Right lobe of liver (tissue), 6 donors: ENCODE measurements at regions not wholly inside any gene's neighbourhood (a gene's known extent, or its start where the extent isn't known, plus 50 kb on each side); places are given as distances from the start of the nearest gene placed in this dataset.

Source experiments
- ATAC-seq, 4 donors: fragments of 200-7000 bp; cut with Tn5 transposase; one replicate each; pipeline ENCODE4 v1.9.1; 2020; ENCODE audit warnings: mild to moderate bottlenecking in 4 of 4, moderate library complexity in 4 of 4
- DNase-seq, 3 donors: peaks; one replicate each; pipeline ENCODE4 v3.0.0-alpha.2; 2020
- H3K27ac ChIP-seq, 3 donors: fragments of 200-600 bp; one replicate each; pipeline ENCODE4 v1.8.0; 2022
- H3K27me3 ChIP-seq, 2 donors: fragments of 200-600 bp; one replicate each; pipeline ENCODE4 v1.8.0; 2022
- H3K36me3 ChIP-seq, 4 donors: fragments of 200-600 bp; sonication (generic) in 1 of 4; one replicate each; pipeline versions ENCODE4 v1.5.1 to v1.8.0; 2017 to 2022; ENCODE audit warnings: control low read depth in 1 of 4
- H3K4me1 ChIP-seq, 4 donors: fragments of 200-600 bp; sonication (generic) in 1 of 4; one replicate each; pipeline versions ENCODE4 v1.5.1 to v1.8.0; 2017 to 2022; ENCODE audit warnings: control low read depth in 1 of 4
- H3K4me3 ChIP-seq, 3 donors: fragments of 200-600 bp; one replicate each; pipeline ENCODE4 v1.8.0; 2022
- H3K9me3 ChIP-seq, 4 donors: fragments of 200-600 bp; sonication (generic) in 1 of 4; one replicate each; pipeline versions ENCODE4 v1.5.1 to v1.8.0; 2017 to 2022; ENCODE audit warnings: control low read depth in 1 of 4
- CTCF ChIP-seq, 4 donors: fragments of 200-600 bp in 3 of 4; fragments of 450-650 bp in 1 of 4; IDR thresholded peaks; one replicate each; pipeline versions ENCODE4 v1.5.1 to v1.8.0; 2016 to 2022; ENCODE audit warnings: antibody characterized with exemption in 4 of 4, mild to moderate bottlenecking in 2 of 4
- POLR2A ChIP-seq: fragments of 450-650 bp; IDR thresholded peaks from one replicate; pipeline ENCODE4 v1.6.1; 2017; ENCODE audit warnings: antibody characterized with exemption, mild to moderate bottlenecking
- WGBS: methylation state at CpG from one replicate; pipeline ENCODE4 v1.1.6; 2018; ENCODE audit warnings: low coverage, low lambda C conversion rate; ENCODE audit not compliant: insufficient coverage; ENCODE audit errors: missing lambda C conversion rate; 5-methylcytosine and 5-hydroxymethylcytosine counted together
- intact Hi-C, 2 donors: fragments of 100-400 bp; cut with DNase I; formaldehyde crosslinking; loops; one replicate each; pipeline versions ENCODE4 v1.11.2 to v1.14.1; 2022
- donor health status: DM: no; HTN: yes; CAD: no.
- donor health status: DM: no; HTN: no; CAD: no.
- donor health status: DM: no; HTN: no; CAD: no.
- donor health status: DM: no; HTN: yes; CAD: no.
- donor health status: DM: no; HTN: yes; CAD: no.

DNA sequence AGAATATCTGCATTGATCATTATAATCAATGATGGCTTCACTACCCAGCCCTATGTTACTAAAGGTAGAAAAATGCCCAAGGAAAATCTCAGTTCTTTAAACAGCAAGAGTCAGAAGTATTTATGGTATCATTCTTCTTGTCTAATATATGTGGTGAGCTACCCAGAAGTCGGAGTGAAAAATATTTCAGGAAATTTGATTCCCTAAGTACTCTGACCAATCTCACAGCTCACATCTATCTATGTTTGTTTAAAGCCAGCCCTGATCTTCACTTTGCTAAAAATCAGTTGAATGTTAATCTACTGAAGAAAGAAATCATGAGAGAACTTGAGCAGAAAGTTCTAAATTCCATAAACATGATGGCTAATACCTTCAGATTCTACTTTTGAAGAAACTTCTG is 522.9 kb upstream of the SLIT2 start:
- H3K36me3 ChIP-seq, result no peaks in the 10 kb centered on the region
- H3K27ac ChIP-seq, result no peak overlapping the region
- H3K27me3 ChIP-seq, result no peaks in the 10 kb centered on the region
- TF ChIP-seq CTCF (IDR thresholded peaks at IDR 0.05) (no peak), POLR2A (no peak)
- H3K9me3 ChIP-seq, result no peaks in the 10 kb centered on the region
- 41% methylated on average over 1 of the region's 1 CpG for WGBS
- intact Hi-C loops, result no loop called here
- no peaks in the 10 kb centered on the region for H3K4me1 ChIP-seq
- DNase-seq, result no peak
- no peak for ATAC-seq
- no peak overlapping the region for H3K4me3 ChIP-seq

DNA sequence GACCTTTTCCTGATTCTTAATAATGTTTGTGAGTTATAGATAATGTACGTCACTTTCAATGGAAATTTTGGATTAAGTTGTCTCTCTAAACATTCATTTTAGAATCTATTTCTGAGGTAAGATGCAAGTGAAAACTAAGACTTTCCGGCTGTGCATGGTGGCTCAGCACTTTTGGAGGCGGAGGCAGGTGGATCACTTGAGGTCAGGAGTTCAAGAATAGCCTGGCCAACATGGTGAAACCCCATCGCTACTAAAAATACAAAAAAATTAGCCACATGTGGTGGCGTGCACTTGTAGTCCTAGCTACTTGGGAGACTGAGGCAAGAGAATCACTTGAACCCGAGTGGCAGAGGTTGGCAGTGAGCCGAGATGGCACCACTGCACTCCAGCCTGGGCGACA is 524.6 kb upstream of the SLIT2 start:
- Histone ChIP-seq H3K27ac (no peak overlapping the region), H3K4me1 (no peaks in the 10 kb centered on the region), H3K36me3 (no peaks in the 10 kb centered on the region), H3K9me3 (no peaks in the 10 kb centered on the region), H3K4me3 (no peak overlapping the region), H3K27me3 (no peaks in the 10 kb centered on the region)
- WGBS, result 68% methylated on average over 7 of the region's 8 CpGs
- TF ChIP-seq CTCF (IDR thresholded peaks at IDR 0.05) (no peak), POLR2A (no peak)
- intact Hi-C loops, result no loop called here
- ATAC-seq (no peak), DNase-seq (no peak)

DNA sequence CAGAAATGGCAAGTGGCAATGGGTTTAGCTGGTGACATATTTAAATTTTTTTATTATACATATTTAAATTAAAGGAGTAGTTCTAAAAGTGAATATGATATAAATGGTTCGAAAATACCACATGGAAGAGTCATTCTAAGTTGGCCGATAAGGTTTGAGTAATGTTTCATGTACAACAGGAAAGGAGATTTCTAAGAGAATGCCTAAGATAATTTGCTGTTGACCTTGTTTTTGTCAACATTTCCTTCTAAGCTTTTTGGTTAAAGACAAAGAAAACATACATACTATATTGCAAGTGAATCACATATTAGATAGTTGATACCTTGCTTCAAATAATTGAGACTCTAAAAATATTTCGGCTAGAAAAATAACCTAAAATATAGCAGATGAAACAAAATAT is 526.6 kb upstream of the SLIT2 start:
- no peaks in the 10 kb centered on the region for H3K36me3 ChIP-seq
- H3K4me1 ChIP-seq, result no peaks in the 10 kb centered on the region
- H3K27ac ChIP-seq, result no peak overlapping the region
- DNase-seq (no peak), ATAC-seq (no peak)
- no peak overlapping the region for H3K4me3 ChIP-seq
- 54% methylated on average over 3 of the region's 3 CpGs for WGBS
- H3K9me3 ChIP-seq, result no peaks in the 10 kb centered on the region
- TF ChIP-seq POLR2A (no peak), CTCF (IDR thresholded peaks at IDR 0.05) (no peak)
- intact Hi-C loops, result no loop called here
- H3K27me3 ChIP-seq, result no peaks in the 10 kb centered on the region

GRCh38 chr4:19722404-19722803 is 529.3 kb upstream of the SLIT2 start:
- no peaks in the 10 kb centered on the region for H3K27me3 ChIP-seq
- TF ChIP-seq CTCF (IDR thresholded peaks at IDR 0.05), result no peak
- TF ChIP-seq POLR2A, result no peak
- H3K4me3 ChIP-seq, result no peak overlapping the region
- no peaks in the 10 kb centered on the region for H3K4me1 ChIP-seq
- no peak for DNase-seq
- intact Hi-C loops, result no loop called here
- no peak overlapping the region for H3K27ac ChIP-seq
- no peak for ATAC-seq
- no peaks in the 10 kb centered on the region for H3K9me3 ChIP-seq
- H3K36me3 ChIP-seq, result no peaks in the 10 kb centered on the region
- WGBS, result 37% methylated on average over 1 of the region's 1 CpG

- Histone ChIP-seq H3K36me3 (no peaks in the 10 kb centered on the region), H3K9me3 (no peaks in the 10 kb centered on the region), H3K4me1 (no peaks in the 10 kb centered on the region), H3K4me3 (no peak overlapping the region), H3K27ac (no peak overlapping the region), H3K27me3 (no peaks in the 10 kb centered on the region)
- intact Hi-C loops, result no loop called here
- DNase-seq, result no peak
- ATAC-seq, result no peak
- no peak for TF ChIP-seq POLR2A
- TF ChIP-seq CTCF (IDR thresholded peaks at IDR 0.05), result no peak
Measured at GRCh38 chr4:19721587-19721986, 530.1 kb upstream of the SLIT2 start.
